HG03571 (cell line): ENCODE measurements at regions not wholly inside any gene's neighbourhood (a gene's known extent, or its start where the extent isn't known, plus 50 kb on each side); places are given as distances from the start of the nearest gene placed in this dataset.

Experiments
- ATAC-seq: cut with Tn5 transposase; IDR thresholded peaks from one replicate; pipeline ENCODE4 v1.9.1; 2021; ENCODE audit not compliant: unreplicated experiment

GRCh38 chr15:53401503-53401902 is 358.0 kb downstream of the WDR72 start:
- no peak for ATAC-seq

- no peak for ATAC-seq
Measured at GRCh38 chr15:53400986-53401385, 358.5 kb downstream of the WDR72 start.

- ATAC-seq: no peak
Measured at GRCh38 chr15:53397041-53397616, 362.3 kb downstream of the WDR72 start.

- no peak for ATAC-seq
Measured at GRCh38 chr15:53395871-53396270, 363.6 kb downstream of the WDR72 start.

- no peak for ATAC-seq
Measured at GRCh38 chr15:53390549-53390948, 368.9 kb downstream of the WDR72 start.

GRCh38 chr15:53389271-53390037 is 370.0 kb downstream of the WDR72 start:
- no peak for ATAC-seq

GRCh38 chr15:53384417-53384816 is 375.0 kb downstream of the WDR72 start:
- ATAC-seq: no peak

- ATAC-seq: no peak
Measured at GRCh38 chr15:53378096-53378800, 381.2 kb downstream of the WDR72 start.

- no peak for ATAC-seq
Measured at GRCh38 chr15:53367740-53368139, 391.7 kb downstream of the WDR72 start.

GRCh38 chr15:53360881-53361280 is 398.6 kb downstream of the WDR72 start:
- no peak for ATAC-seq

GRCh38 chr15:53359038-53359437 is 400.4 kb downstream of the WDR72 start:
- ATAC-seq: no peak

GRCh38 chr15:53354874-53355273 is 404.6 kb downstream of the WDR72 start:
- ATAC-seq: no peak

- ATAC-seq: no peak
Measured at GRCh38 chr15:53351373-53351772, 408.1 kb downstream of the WDR72 start.

GRCh38 chr15:53346583-53346982 is 412.9 kb downstream of the WDR72 start:
- ATAC-seq: no peak

GRCh38 chr15:53331328-53332190 is 427.9 kb downstream of the WDR72 start:
- ATAC-seq: no peak

- ATAC-seq: no peak
Measured at GRCh38 chr15:53328341-53328740, 431.1 kb downstream of the WDR72 start.

GRCh38 chr15:53324061-53324460 is 435.4 kb downstream of the WDR72 start:
- ATAC-seq: no peak

- no peak for ATAC-seq
Measured at GRCh38 chr15:53323191-53323590, 436.3 kb downstream of the WDR72 start.

- ATAC-seq: no peak
Measured at GRCh38 chr15:53320816-53321215, 438.6 kb downstream of the WDR72 start.

- ATAC-seq: no peak
Measured at GRCh38 chr15:53312707-53313106, 446.8 kb downstream of the WDR72 start.

- no peak for ATAC-seq
Measured at GRCh38 chr15:53310709-53311108, 448.8 kb downstream of the WDR72 start.
